H1 (cell line): ENCODE measurements at regions not wholly inside any gene's neighbourhood (a gene's known extent, or its start where the extent isn't known, plus 50 kb on each side); places are given as distances from the start of the nearest gene placed in this dataset.

Experiments used
- CTCF ChIA-PET: fragments of 300-600 bp; sonication (Branson Sonifier 250); formaldehyde crosslinking; loops from one replicate; lab custom pipeline; 2021; ENCODE audit not compliant: partially characterized antibody; lab: Charles Lee
- POLR2A ChIA-PET: fragments of 300-600 bp; sonication (Branson Sonifier 250); formaldehyde crosslinking; loops from one replicate; lab custom pipeline; 2021; ENCODE audit warnings: inconsistent platforms; ENCODE audit not compliant: partially characterized antibody; lab: Charles Lee
- DNase-seq, 2 experiments: peaks; one replicate each; pipeline versions ENCODE4 v3.0.0 to v3.0.0-alpha.2; 2010 to 2022; ENCODE audit warnings: low spot score in 2 of 2, low read depth in 1 of 2, mixed read lengths in 1 of 2
- FAIRE-seq: peaks from 2 replicates; lab custom pipeline; 2011; peaks lifted over from hg19 to GRCh38; lab: Jason Lieb, UNC
- H2AFZ ChIP-seq: 2 replicates; pipeline ENCODE4 v1.8.1; 2012; ENCODE audit warnings: low read length, inconsistent platforms
- H2AK5ac ChIP-seq: 2 replicates; pipeline ENCODE4 v1.6.1; 2013; ENCODE audit warnings: low read depth, low read length
- H2BK120ac ChIP-seq: replicated peaks from 2 replicates; pipeline ENCODE3; 2013; ENCODE audit warnings: low read depth, low read length, inconsistent platforms
- H2BK12ac ChIP-seq: 2 replicates; pipeline ENCODE4 v1.6.1; 2013; ENCODE audit warnings: low read depth, low read length
- H2BK15ac ChIP-seq: 2 replicates; pipeline ENCODE4 v1.6.1; 2013; ENCODE audit warnings: low read length
- H2BK20ac ChIP-seq: 2 replicates; pipeline ENCODE4 v1.6.1; 2013; ENCODE audit warnings: low read length
- H2BK5ac ChIP-seq: 2 replicates; pipeline ENCODE4 v1.6.1; 2013; ENCODE audit warnings: low read depth, low read length
- H3K14ac ChIP-seq: 2 replicates; pipeline ENCODE4 v1.6.1; 2013; ENCODE audit warnings: inconsistent platforms; ENCODE audit not compliant: insufficient read length
- H3K18ac ChIP-seq: 2 replicates; pipeline ENCODE4 v1.6.1; 2013; ENCODE audit warnings: low read length; ENCODE audit errors: extremely low read depth
- H3K23ac ChIP-seq: 2 replicates; pipeline ENCODE4 v1.6.1; 2013; ENCODE audit warnings: inconsistent platforms; ENCODE audit not compliant: insufficient read length
- H3K23me2 ChIP-seq: 2 replicates; pipeline ENCODE4 v1.6.1; 2013; ENCODE audit warnings: low read depth, low read length
- H3K27ac ChIP-seq: 2 replicates; pipeline ENCODE4 v1.6.1; 2011; ENCODE audit warnings: low read depth, low read length, inconsistent platforms
- H3K27me3 ChIP-seq, 4 experiments: replicated peaks in 1 of 4; 1 replicate in 1 of 4; 2 replicates in 3 of 4; pipeline versions ENCODE4 v1.6.1 to v1.8.1; 2011 to 2013; ENCODE audit warnings: low read length in 3 of 4, mild to moderate bottlenecking in 3 of 4, inconsistent platforms in 2 of 4, mixed read lengths in 2 of 4, moderate library complexity in 1 of 4; ENCODE audit not compliant: control insufficient read depth in 3 of 4, insufficient read depth in 3 of 4; ENCODE audit errors: extremely low read depth in 1 of 4
- H3K36me3 ChIP-seq, 4 experiments: 2 replicates each; pipeline versions ENCODE4 v1.6.1 to v1.8.1; 2011 to 2013; ENCODE audit warnings: mild to moderate bottlenecking in 4 of 4, low read length in 3 of 4, moderate library complexity in 2 of 4, control low read depth in 1 of 4, inconsistent platforms in 1 of 4; ENCODE audit not compliant: insufficient read depth in 4 of 4, control insufficient read depth in 2 of 4
- H3K4ac ChIP-seq: replicated peaks from 2 replicates; pipeline ENCODE3; 2013; ENCODE audit warnings: low read length, low read depth, mixed read lengths, inconsistent platforms; ENCODE audit not compliant: insufficient read length
- H3K4me1 ChIP-seq, 4 experiments: replicated peaks in 1 of 4; 1 replicate in 1 of 4; 2 replicates in 3 of 4; pipeline versions ENCODE4 v1.6.1 to v1.8.1; 2011 to 2013; ENCODE audit warnings: low read length in 3 of 4, inconsistent platforms in 2 of 4, mixed read lengths in 1 of 4; ENCODE audit not compliant: insufficient read depth in 4 of 4, control insufficient read depth in 3 of 4
- H3K4me2 ChIP-seq, 2 experiments: 2 replicates each; pipeline versions ENCODE4 v1.6.1 to v1.8.1; 2011 to 2013; ENCODE audit warnings: low read depth in 2 of 2, low read length in 2 of 2, control low read depth in 1 of 2, inconsistent platforms in 1 of 2, mild to moderate bottlenecking in 1 of 2; ENCODE audit not compliant: insufficient read depth in 1 of 2
- H3K4me3 ChIP-seq, 4 experiments: fragments of 200-600, 300-600 bp in 1 of 4; sonication (generic), shearing (Covaris generic), sonication (Bioruptor Twin) in 1 of 4; 2 replicates each; pipeline versions ENCODE4 v1.5.1 to v1.8.1; 2011 to 2016; ENCODE audit warnings: low read length in 4 of 4, low read depth in 3 of 4, control low read depth in 2 of 4, inconsistent platforms in 2 of 4, mild to moderate bottlenecking in 2 of 4, mixed read lengths in 1 of 4, moderate library complexity in 1 of 4; ENCODE audit not compliant: insufficient read depth in 2 of 4; ENCODE audit errors: extremely low read depth in 1 of 4
- H3K56ac ChIP-seq: replicated peaks from 2 replicates; pipeline ENCODE3; 2013; ENCODE audit warnings: low read depth, mild to moderate bottlenecking, mixed read lengths, low read length, inconsistent platforms; ENCODE audit not compliant: insufficient read length
- H3K79me1 ChIP-seq: 2 replicates; pipeline ENCODE4 v1.6.1; 2013; ENCODE audit warnings: low read depth, low read length, control low read depth
- H3K79me2 ChIP-seq, 2 experiments: 2 replicates each; pipeline versions ENCODE4 v1.6.1 to v1.8.1; 2012 to 2013; ENCODE audit warnings: low read length in 2 of 2, mild to moderate bottlenecking in 2 of 2, inconsistent platforms in 1 of 2; ENCODE audit not compliant: insufficient read depth in 2 of 2, control insufficient read depth in 1 of 2
- H3K9ac ChIP-seq, 4 experiments: replicated peaks in 1 of 4; 1 replicate in 1 of 4; 2 replicates in 3 of 4; pipeline versions ENCODE4 v1.6.1 to v1.8.1; 2011 to 2013; ENCODE audit warnings: low read depth in 3 of 4, low read length in 3 of 4, control low read depth in 2 of 4, mild to moderate bottlenecking in 2 of 4, moderate library complexity in 2 of 4, inconsistent platforms in 1 of 4; ENCODE audit errors: extremely low read depth in 1 of 4
- H3K9me3 ChIP-seq, 2 experiments: 2 replicates each; pipeline versions ENCODE4 v1.6.1 to v1.8.1; 2012 to 2013; ENCODE audit warnings: mild to moderate bottlenecking in 2 of 2, moderate library complexity in 2 of 2, control low read depth in 1 of 2, inconsistent platforms in 1 of 2, low read depth in 1 of 2, low read length in 1 of 2, mixed read lengths in 1 of 2; ENCODE audit not compliant: insufficient read depth in 2 of 2
- H4K20me1 ChIP-seq, 2 experiments: replicated peaks in 1 of 2; 2 replicates each; pipeline versions ENCODE3 to v1.8.1; 2011 to 2013; ENCODE audit warnings: inconsistent platforms in 2 of 2, low read length in 2 of 2, mild to moderate bottlenecking in 1 of 2; ENCODE audit not compliant: insufficient read depth in 2 of 2, control insufficient read depth in 1 of 2
- H4K5ac ChIP-seq: 2 replicates; pipeline ENCODE4 v1.6.1; 2013; ENCODE audit warnings: low read length, low read depth, mixed read lengths, inconsistent platforms; ENCODE audit not compliant: insufficient read length
- H4K8ac ChIP-seq: 2 replicates; pipeline ENCODE4 v1.8.0; 2013; ENCODE audit warnings: mild to moderate bottlenecking, moderate library complexity, low read length, inconsistent platforms; ENCODE audit not compliant: insufficient read depth; ENCODE audit errors: extremely low read depth
- H4K91ac ChIP-seq: replicated peaks from 2 replicates; pipeline ENCODE3; 2013; ENCODE audit warnings: low read length, mixed read lengths, inconsistent platforms; ENCODE audit not compliant: insufficient read length
- BACH1 ChIP-seq: IDR thresholded peaks from 2 replicates; pipeline ENCODE4 v1.6.1; 2012; ENCODE audit warnings: low read length, improper control_type of control experiment
- HDAC2 ChIP-seq, 2 experiments: fragments of 300-600 bp in 1 of 2; sonication (generic) in 1 of 2; IDR thresholded peaks; 2 replicates each; pipeline ENCODE4 v1.6.1; 2011 to 2012; ENCODE audit warnings: low read depth in 2 of 2, low read length in 2 of 2, mild to moderate bottlenecking in 2 of 2, moderate library complexity in 2 of 2, borderline replicate concordance in 1 of 2, inconsistent platforms in 1 of 2
- SIRT6 ChIP-seq: IDR thresholded peaks from one replicate; pipeline ENCODE4 v1.7.1; 2012; ENCODE audit warnings: low read length, inconsistent platforms
- SRF ChIP-seq: IDR thresholded peaks from 2 replicates; pipeline ENCODE4 v1.6.1; 2011; ENCODE audit warnings: mild to moderate bottlenecking, low read depth, low read length, moderate library complexity
- WGBS, 2 experiments: shearing (Covaris generic) in 1 of 2; methylation state at CpG; one replicate each; pipeline versions ENCODE4 v1.1.6 to v1.1.7; 2013 to 2015; ENCODE audit warnings: low lambda C conversion rate in 2 of 2, mixed read lengths in 2 of 2, inconsistent platforms in 1 of 2, low coverage in 1 of 2, missing lambda C conversion rate in 1 of 2; ENCODE audit not compliant: insufficient replicate concordance in 2 of 2, insufficient coverage in 1 of 2, insufficient read length in 1 of 2; ENCODE audit errors: extremely low coverage in 1 of 2, missing lambda C conversion rate in 1 of 2; 5-methylcytosine and 5-hydroxymethylcytosine counted together
- TF ChIP-seq, protein P1 (sequence below): IDR thresholded peaks from 2 replicates; pipeline ENCODE4 v1.6.1; 2012; ENCODE audit warnings: inconsistent platforms

DNA sequence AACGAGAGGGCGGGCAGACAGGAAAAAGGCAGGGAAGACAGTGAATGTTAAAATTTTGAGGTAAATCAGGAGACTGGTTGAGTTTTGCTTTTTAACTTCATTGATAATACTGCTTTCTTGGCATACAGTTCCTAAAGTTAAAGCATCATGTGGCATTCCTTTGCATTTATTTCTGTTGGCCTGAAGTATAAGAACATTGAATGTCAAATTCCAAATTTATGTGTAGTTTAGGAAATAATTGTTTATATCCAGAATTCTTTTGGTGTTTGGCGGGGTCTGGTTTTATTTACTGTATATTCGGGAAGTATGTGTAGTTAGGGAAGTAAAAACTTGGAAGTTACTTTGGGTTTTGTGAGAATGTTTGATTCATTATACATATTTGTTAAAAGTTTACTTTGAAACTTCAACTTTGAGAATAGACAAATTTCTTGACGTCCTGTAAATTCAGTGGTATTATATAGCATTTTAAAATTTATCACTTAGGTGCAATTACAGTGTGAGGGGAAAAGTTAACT is 83.2 kb downstream of the PTPDC1 start:
- DNase-seq (no peak), FAIRE-seq (no peak)
- Histone ChIP-seq H2BK12ac (no peak overlapping the region), H3K9ac (peak overlapping the region; percentile 82 to 99 (median 88)), H3K79me2 (peaks cover 41 to 56% of the 10 kb centered on the region in 2 experiments), H3K79me1 (no peaks in the 10 kb centered on the region), H3K27ac (peak overlapping the region; percentile 94), H3K18ac (peak overlapping the region; percentile 82), H3K56ac (peak overlapping the region; percentile 83), H3K27me3 (no peaks in the 10 kb centered on the region), H2BK120ac (no peak overlapping the region), H3K4me2 (peak overlapping the region; percentile 63 to 76), H2AK5ac (no peak overlapping the region), H2BK5ac (no peak overlapping the region), H4K20me1 (peaks cover 13 to 28% of the 10 kb centered on the region in 2 experiments), H4K8ac (no peak overlapping the region)
- CTCF ChIA-PET: interaction anchor here (1.3 to 1.9 kb wide), 2 partner anchors 46 to 153 kb away, joined by 4 to 9 read pairs; no protein-coding TSS in a partner anchor
- WGBS, 2 experiments: 0% methylated on average over 5 of the region's 5 CpGs; no CpG with 5 or more reads in 1 of the 2 experiments
- TF ChIP-seq SRF: no peak
- TF ChIP-seq SIRT6: no peak
- TF ChIP-seq BACH1: no peak
- TF ChIP-seq HDAC2 (IDR thresholded peaks at IDR 0.05; ENCODE audit: borderline replicate concordance in 1 of 2, low read depth in 2 of 2, low read length in 2 of 2): no peak
- TF ChIP-seq, protein P1, sequence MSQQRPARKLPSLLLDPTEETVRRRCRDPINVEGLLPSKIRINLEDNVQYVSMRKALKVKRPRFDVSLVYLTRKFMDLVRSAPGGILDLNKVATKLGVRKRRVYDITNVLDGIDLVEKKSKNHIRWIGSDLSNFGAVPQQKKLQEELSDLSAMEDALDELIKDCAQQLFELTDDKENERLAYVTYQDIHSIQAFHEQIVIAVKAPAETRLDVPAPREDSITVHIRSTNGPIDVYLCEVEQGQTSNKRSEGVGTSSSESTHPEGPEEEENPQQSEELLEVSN: no peak
- TF ChIP-seq, all 59 proteins: peak for 0
- peak overlapping the region; percentile 29 for H4K91ac ChIP-seq
- H2AFZ ChIP-seq: no peak overlapping the region
- no peak overlapping the region for H3K4ac ChIP-seq
- H3K14ac ChIP-seq: no peak overlapping the region
- H2BK20ac ChIP-seq: no peak overlapping the region
- no peaks in the 10 kb centered on the region for H3K4me1 ChIP-seq
- no peak overlapping the region for H2BK15ac ChIP-seq
- H3K23me2 ChIP-seq: no peaks in the 10 kb centered on the region
- no peaks in the 10 kb centered on the region for H3K36me3 ChIP-seq
- no peaks in the 10 kb centered on the region for H3K9me3 ChIP-seq
- POLR2A ChIA-PET: interaction anchor here (0.7 to 4.4 kb wide), 16 partner anchors 11 to 151 kb away, joined by 3 to 34 read pairs (median 4); partner anchors contain the start of gene PTPDC1
- peak overlapping the region; percentile 12 for H4K5ac ChIP-seq
- H3K4me3 ChIP-seq: peak overlapping the region; percentile 64 to 89 (median 84)
- no peak overlapping the region for H3K23ac ChIP-seq
